GM12891 (cell line): ENCODE measurements at regions not wholly inside any gene's neighbourhood (a gene's known extent, or its start where the extent isn't known, plus 50 kb on each side); places are given as distances from the start of the nearest gene placed in this dataset.

Source experiments
- DNase-seq: peaks from one replicate; pipeline ENCODE4 v3.0.0; 2011; ENCODE audit warnings: low spot score; ENCODE audit not compliant: insufficient read length
- FAIRE-seq: peaks from 2 replicates; lab custom pipeline; 2011; peaks lifted over from hg19 to GRCh38; lab: Jason Lieb, UNC
- PAX5 ChIP-seq: IDR thresholded peaks from 2 replicates; pipeline ENCODE4 v1.6.1; 2011; ENCODE audit warnings: low read length, moderate library complexity, mild to moderate bottlenecking; ENCODE audit not compliant: insufficient read depth, severe bottlenecking
- POLR2A ChIP-seq: IDR thresholded peaks from 2 replicates; pipeline ENCODE4 v1.6.1; 2011; ENCODE audit warnings: low read depth, low read length, control low read depth
- POLR2AphosphoS5 ChIP-seq: IDR thresholded peaks from 2 replicates; pipeline ENCODE4 v1.6.1; 2011; ENCODE audit warnings: low read depth, low read length, control low read depth
- POU2F2 ChIP-seq: IDR thresholded peaks from 2 replicates; pipeline ENCODE4 v1.6.1; 2011; ENCODE audit warnings: low read depth, mild to moderate bottlenecking, control low read depth, low read length, moderate library complexity
- SPI1 ChIP-seq: IDR thresholded peaks from 2 replicates; pipeline ENCODE4 v1.6.1; 2011; ENCODE audit warnings: low read depth, low read length, control low read depth
- TAF1 ChIP-seq: IDR thresholded peaks from 2 replicates; pipeline ENCODE4 v1.6.1; 2011; ENCODE audit warnings: low read depth, low read length, control low read depth

GRCh38 chr2:145025382-145025781 lies 505.5 kb upstream of the ZEB2 start:
- no peak for FAIRE-seq
- no peak for DNase-seq
- TF ChIP-seq TAF1 (no peak), SPI1 (no peak), POLR2AphosphoS5 (no peak), POU2F2 (no peak), POLR2A (no peak), PAX5 (no peak)

GRCh38 chr2:145023334-145023934 lies 503.5 kb upstream of the ZEB2 start:
- FAIRE-seq (no peak), DNase-seq (no peak)
- TF ChIP-seq POLR2AphosphoS5 (no peak), POLR2A (no peak), PAX5 (no peak), POU2F2 (no peak), TAF1 (no peak), SPI1 (no peak)

- TF ChIP-seq POLR2A: no peak
- TF ChIP-seq TAF1: no peak
- no peak for TF ChIP-seq PAX5
- no peak for TF ChIP-seq POLR2AphosphoS5
- TF ChIP-seq SPI1: no peak
- no peak for TF ChIP-seq POU2F2
- no peak for FAIRE-seq
- no peak for DNase-seq
Observed at GRCh38 chr2:145022666-145023333, 502.9 kb upstream of the ZEB2 start.

DNA sequence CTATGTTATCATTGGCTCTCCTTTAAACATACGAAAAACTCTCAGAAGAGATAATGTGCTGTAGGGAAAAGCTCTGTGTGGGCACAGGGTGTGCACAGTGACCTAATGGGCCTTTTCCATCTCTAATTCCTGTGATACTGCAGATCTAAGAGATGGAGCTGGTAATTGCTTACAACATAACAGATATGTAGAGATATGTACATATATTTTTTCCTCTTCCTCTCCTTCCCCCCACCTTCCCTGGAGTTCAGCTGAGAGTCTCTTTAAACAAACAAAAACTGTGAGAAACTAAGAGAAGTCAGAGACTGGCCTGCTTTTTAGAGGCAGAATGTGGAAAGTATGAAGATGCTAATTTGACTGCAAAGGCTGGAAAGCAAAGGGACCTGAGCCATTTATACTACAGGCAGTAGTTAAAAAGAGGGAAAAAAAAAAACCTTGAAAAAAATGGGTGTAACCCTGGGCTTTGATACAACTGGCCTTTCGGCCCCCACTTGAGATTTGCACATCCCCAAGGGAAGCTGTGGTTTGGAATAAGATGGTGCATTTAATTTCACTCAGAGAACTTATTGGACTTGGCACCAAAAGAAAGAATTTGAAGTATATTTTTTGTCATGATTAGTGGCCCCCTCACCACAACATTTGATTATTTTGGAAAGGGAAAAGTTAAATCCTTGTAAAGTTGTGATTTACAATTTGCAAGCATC lies 502.2 kb upstream of the ZEB2 start:
- no peak for DNase-seq
- TF ChIP-seq POLR2AphosphoS5: no peak
- TF ChIP-seq POU2F2: no peak
- no peak for TF ChIP-seq TAF1
- TF ChIP-seq SPI1: no peak
- TF ChIP-seq POLR2A: no peak
- no peak for TF ChIP-seq PAX5
- FAIRE-seq: no peak

- TF ChIP-seq TAF1 (no peak), POLR2A (no peak), PAX5 (no peak), SPI1 (no peak), POU2F2 (no peak), POLR2AphosphoS5 (no peak)
- FAIRE-seq: no peak
- DNase-seq: no peak
Observed at GRCh38 chr2:145020694-145021093, 500.8 kb upstream of the ZEB2 start.

DNA sequence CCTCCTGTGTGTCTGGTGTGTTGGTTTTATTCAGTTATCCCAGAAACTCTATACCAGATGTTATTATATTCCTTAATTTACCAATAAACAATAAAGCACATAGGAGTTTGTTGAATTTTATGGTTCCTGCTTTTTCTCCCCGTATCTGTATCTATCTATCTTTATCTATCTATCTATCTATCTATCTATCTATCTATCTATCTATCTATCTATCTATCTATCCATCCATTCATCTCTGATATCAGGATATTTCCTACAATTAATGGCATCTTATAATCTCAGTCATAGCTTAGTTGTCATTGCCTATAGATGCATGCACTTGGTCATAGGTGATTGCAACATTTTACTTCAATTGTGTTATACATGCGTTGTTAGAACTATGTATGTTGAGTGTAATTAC lies 500.2 kb upstream of the ZEB2 start:
- no peak for FAIRE-seq
- DNase-seq: no peak
- no peak for TF ChIP-seq PAX5
- TF ChIP-seq SPI1: no peak
- no peak for TF ChIP-seq POU2F2

DNA sequence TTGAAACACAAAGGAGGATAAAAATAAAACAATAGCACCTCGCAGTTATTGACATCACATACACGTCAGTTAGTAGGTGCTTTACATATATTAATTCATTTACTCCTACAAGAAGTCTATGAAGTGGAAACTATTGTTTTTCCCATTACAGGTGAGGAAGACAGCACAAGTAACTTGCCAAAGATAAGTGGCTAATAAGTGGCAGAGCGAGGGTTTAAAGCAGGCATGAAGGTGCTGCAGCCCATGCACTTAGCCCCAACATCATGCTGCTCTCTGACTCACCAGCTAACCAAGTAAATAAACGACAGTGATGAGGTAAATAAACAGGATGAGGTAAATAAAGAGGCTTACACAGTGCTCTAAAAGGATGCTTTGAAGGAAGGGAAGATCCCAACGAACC lies 498.6 kb upstream of the ZEB2 start:
- TF ChIP-seq POLR2AphosphoS5 (no peak), PAX5 (no peak), POLR2A (no peak), POU2F2 (no peak), TAF1 (no peak), SPI1 (no peak)
- no peak for DNase-seq
- no peak for FAIRE-seq

DNA sequence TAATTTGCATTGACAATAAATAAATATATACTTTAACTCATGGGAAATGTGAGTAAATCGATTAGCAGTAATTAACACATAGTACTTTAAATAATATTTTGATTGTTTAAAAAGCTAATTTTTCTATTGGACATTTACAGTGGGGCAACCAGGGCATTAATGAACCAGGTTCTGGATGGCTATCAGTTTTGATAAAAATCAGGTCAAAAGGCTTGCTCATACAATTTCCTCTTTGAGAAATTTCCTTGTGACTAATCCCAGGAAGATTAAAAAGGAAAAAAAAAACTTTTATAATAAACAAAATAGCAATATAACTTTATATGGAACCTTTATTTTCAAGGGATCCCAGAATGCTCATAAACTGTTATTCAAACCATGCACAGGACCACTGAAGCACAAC lies 497.2 kb upstream of the ZEB2 start:
- DNase-seq: no peak
- no peak for TF ChIP-seq SPI1
- TF ChIP-seq POLR2AphosphoS5: no peak
- TF ChIP-seq POLR2A: no peak
- TF ChIP-seq POU2F2: no peak
- TF ChIP-seq PAX5: no peak
- no peak for TF ChIP-seq TAF1
- FAIRE-seq: no peak

DNA sequence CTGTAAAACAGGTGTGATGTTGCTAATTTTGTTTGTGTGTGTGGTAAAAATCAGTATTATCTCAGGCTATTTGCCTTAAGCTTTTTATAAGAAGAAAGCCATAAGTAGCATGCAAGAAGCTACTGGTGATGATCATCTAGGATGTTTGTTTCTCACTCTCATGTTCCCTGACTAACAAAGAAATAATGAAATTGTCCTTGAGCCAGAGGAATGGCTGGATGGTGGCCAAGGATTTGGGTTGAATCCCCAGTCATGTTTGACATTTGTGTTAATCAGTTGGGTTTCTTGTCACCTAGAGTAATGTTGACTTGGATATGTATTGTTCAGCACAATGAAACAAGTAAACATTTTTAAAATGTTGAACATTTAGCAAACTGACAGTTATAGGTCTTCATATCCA lies 496.8 kb upstream of the ZEB2 start:
- no peak for FAIRE-seq
- DNase-seq: no peak
- TF ChIP-seq PAX5 (no peak), TAF1 (no peak), SPI1 (no peak), POLR2AphosphoS5 (no peak), POLR2A (no peak), POU2F2 (no peak)

DNA sequence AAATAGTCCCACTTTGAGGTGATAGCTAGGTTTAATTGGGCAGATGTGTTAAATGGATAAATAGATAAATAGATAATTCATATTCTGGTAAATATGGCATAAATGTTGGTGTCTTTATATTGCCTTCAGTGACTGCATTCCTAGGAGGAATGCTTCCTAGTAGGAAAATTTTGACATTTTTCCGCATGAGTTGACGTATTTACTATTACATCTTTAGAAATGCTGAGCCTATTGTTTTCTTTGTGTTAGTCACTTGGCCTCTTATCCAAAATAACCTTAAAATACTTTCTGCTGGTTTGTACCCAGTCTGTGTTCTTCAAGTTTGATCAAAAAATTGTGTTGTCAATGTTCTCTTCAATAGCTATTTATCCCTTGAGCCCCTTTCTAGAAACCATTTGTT lies 495.6 kb upstream of the ZEB2 start:
- no peak for TF ChIP-seq PAX5
- TF ChIP-seq SPI1: no peak
- no peak for TF ChIP-seq POU2F2
- no peak for TF ChIP-seq POLR2A
- TF ChIP-seq TAF1: no peak
- TF ChIP-seq POLR2AphosphoS5: no peak
- DNase-seq (no peak), FAIRE-seq (no peak)

DNA sequence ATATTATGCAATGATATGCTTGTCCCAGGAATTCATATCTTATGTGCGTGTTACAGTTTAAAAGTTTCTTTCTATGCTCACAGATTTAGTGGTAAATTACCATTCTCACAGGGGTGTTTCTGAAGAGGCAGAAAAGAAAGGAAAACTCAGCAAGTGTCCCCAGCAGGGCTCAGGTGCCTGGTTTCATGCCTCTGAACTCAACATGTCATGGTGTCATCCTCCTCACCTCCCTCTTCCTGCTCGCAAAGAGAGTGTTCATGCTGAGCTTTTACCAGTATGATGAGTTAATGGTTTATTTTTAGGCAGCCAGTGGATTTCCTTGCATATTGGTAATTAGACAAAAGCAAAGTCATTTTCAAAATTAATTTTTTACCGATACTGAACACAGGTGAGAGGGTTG lies 492.9 kb upstream of the ZEB2 start:
- DNase-seq (no peak), FAIRE-seq (no peak)
- TF ChIP-seq POLR2A: no peak
- TF ChIP-seq POU2F2: no peak
- no peak for TF ChIP-seq SPI1
- TF ChIP-seq TAF1: no peak
- TF ChIP-seq POLR2AphosphoS5: no peak
- no peak for TF ChIP-seq PAX5
